Right cardiac atrium (tissue), 5 donors: ENCODE measurements at regions not wholly inside any gene's neighbourhood (a gene's known extent, or its start where the extent isn't known, plus 50 kb on each side); places are given as distances from the start of the nearest gene placed in this dataset.

Experiments used
- ATAC-seq, 2 donors: fragments of 200-7000 bp; cut with Tn5 transposase; one replicate each; pipeline versions ENCODE4 v1.8.0 to v1.9.1; 2020; ENCODE audit warnings: moderate library complexity in 2 of 2, mild to moderate bottlenecking in 1 of 2
- DNase-seq, 3 donors: peaks; one replicate each; pipeline ENCODE4 v3.0.0-alpha.2; 2020
- H3K27ac ChIP-seq: one replicate; pipeline ENCODE4 v1.5.1; 2013; ENCODE audit warnings: mild to moderate bottlenecking, low read length, control low read depth, moderate library complexity
- H3K27me3 ChIP-seq: one replicate; pipeline ENCODE4 v1.6.1; 2013; ENCODE audit not compliant: control insufficient read depth, insufficient read depth
- H3K4me1 ChIP-seq: one replicate; pipeline ENCODE4 v1.6.1; 2013; ENCODE audit warnings: low read length; ENCODE audit not compliant: control insufficient read depth, insufficient read depth
- H3K4me3 ChIP-seq: one replicate; pipeline ENCODE4 v1.5.1; 2013; ENCODE audit warnings: low read length, control low read depth
- H3K9me3 ChIP-seq: one replicate; pipeline ENCODE4 v1.6.1; 2013; ENCODE audit warnings: low read length; ENCODE audit not compliant: control insufficient read depth
- WGBS: extraction: QIAGEN DNeasy Blood & Tissue Kit; methylation state at CpG from one replicate; pipeline ENCODE4 v1.1.7; 2013; 5-methylcytosine and 5-hydroxymethylcytosine counted together
- intact Hi-C, 4 donors: fragments of 100-400 bp; cut with DNase I; formaldehyde crosslinking; loops; one replicate each; pipeline versions ENCODE4 v1.11.0 to v1.14.0; 2022 to 2023
- donor health status: healthy with polysubstance abuse.
- donor health status: DM: no; HTN: yes; CAD: no.
- donor health status: DM: no; HTN: no; CAD: no.
- donor health status: DM: no; HTN: yes; CAD: no; lungs with severe emphysema.
- donor health status: DM: yes; HTN: yes; CAD: no.

DNA sequence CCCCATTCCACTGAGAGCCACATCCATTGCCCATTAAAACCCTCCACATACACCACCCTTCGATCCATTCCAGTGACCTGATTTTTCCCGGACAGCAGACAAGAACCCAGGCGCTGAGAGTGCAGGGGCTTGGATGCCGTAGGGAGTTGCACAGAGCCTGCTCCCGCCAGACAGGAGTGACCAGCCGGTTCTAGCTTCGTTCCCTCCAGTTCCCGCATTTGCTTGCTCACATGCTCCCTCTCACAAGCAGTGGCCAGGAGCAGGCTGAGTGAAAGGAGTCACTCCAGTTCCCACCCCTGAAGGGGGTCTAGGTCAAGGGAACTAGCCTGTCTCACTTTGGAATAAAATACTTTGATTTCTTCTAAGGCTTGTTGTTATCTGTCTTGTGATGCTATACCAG lies 119.5 kb downstream of the SKIDA1 start:
- Histone ChIP-seq H3K4me1 (peaks cover 3% of the 10 kb centered on the region), H3K27ac (no peak overlapping the region), H3K27me3 (no peaks in the 10 kb centered on the region), H3K4me3 (no peak overlapping the region), H3K9me3 (no peaks in the 10 kb centered on the region)
- intact Hi-C loops, result no loop called here
- ATAC-seq, result no peak
- WGBS, result 84% methylated on average over 8 of the region's 8 CpGs
- DNase-seq, result no peak

DNA sequence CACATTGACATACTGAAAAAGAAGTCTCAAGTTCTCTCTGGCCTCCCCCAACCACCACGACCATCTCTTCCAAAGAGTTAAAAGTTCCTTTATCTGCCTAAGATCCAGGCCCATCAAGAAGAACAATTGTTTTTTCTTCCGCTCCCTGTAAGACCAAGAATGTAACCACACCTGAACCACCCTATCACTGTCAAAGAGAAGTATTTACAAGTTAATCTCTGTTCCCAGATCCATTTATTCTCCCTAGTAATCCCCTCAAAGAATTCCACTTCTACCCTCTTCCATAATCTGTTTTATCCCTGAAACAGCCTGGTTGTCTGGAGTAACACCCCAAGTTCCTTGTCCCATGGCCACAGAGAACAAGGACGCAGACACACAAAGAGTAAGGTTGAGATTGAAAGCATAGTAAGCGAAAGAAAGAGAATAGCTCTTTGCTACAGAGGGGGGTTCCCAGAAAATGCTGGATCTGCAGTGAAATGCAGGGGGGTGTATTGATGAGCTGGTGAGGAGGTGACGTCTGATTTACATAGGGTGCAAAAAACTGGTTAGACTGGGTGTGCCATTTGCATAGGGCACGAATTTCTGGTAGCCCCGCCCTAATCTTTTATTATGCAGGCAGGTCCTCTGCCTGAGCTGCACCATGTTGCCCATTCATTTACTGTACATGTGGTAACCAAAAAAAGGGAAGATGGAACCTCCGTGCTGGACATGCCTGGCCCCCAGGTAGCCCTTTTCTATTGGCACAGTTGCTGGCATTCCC lies 122.0 kb downstream of the SKIDA1 start:
- H3K9me3 ChIP-seq, result no peaks in the 10 kb centered on the region
- H3K4me3 ChIP-seq, result no peak overlapping the region
- no peaks in the 10 kb centered on the region for H3K27me3 ChIP-seq
- H3K27ac ChIP-seq, result no peak overlapping the region
- DNase-seq, result no peak
- no peak for ATAC-seq
- intact Hi-C loops, result no loop called here
- WGBS, result 92% methylated on average over 8 of the region's 8 CpGs
- peaks cover 5% of the 10 kb centered on the region for H3K4me1 ChIP-seq

DNA sequence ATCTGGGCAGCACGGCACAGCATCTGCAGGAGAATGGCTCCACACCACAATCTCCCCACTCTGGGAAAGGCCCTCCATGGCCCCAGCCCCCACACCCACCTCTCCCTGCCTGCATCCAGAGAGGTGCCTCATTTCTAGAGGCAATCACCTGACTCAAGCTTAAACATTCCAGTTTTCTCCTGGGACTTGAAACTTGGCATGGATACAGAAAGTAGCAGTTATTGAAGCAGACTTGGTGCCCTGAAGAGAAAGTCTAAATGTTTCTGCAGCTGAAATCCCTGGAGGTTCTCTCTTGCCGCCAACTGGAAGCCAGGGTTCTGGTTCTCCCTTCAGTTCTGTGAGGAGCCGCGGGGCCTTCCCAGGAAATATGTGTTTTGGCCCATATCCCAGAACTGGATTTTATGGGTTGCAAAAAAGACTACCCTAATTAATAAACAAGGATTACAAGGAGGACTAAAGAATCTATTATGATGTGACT lies 122.8 kb downstream of the SKIDA1 start:
- H3K4me1 ChIP-seq, result peaks cover 5% of the 10 kb centered on the region
- DNase-seq (no peak), ATAC-seq (no peak)
- H3K27ac ChIP-seq, result no peak overlapping the region
- 51% methylated on average over 4 of the region's 4 CpGs for whole genome bisulfite sequencing
- intact Hi-C loops, result no loop called here
- no peaks in the 10 kb centered on the region for H3K27me3 ChIP-seq
- no peaks in the 10 kb centered on the region for H3K9me3 ChIP-seq
- H3K4me3 ChIP-seq, result no peak overlapping the region

DNA sequence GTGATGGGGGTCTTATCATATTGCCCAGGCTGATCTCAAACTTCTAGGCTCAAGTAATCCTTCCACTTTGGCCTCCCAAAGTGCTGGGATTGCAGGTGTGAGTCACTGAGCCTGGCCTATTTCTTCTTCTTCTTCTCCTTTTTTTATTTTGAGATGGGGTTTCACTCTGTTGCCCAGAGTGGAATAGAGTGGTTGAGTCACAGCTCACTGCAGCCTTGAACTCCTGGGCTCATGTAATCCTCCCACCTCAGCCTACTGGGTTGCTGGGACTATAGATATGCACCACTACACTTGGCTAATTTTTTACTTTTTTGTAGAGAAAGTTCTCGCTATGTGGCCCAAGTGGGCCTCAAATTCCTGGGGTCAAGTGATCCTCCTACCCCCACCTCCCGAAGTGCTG lies 124.3 kb downstream of the SKIDA1 start:
- ATAC-seq (no peak), DNase-seq (no peak)
- Histone ChIP-seq H3K27me3 (no peaks in the 10 kb centered on the region), H3K4me3 (no peak overlapping the region), H3K9me3 (no peaks in the 10 kb centered on the region), H3K4me1 (peaks cover 5% of the 10 kb centered on the region), H3K27ac (no peak overlapping the region)
- intact Hi-C loops, result no loop called here
- 94% methylated on average over 2 of the region's 2 CpGs for WGBS

DNA sequence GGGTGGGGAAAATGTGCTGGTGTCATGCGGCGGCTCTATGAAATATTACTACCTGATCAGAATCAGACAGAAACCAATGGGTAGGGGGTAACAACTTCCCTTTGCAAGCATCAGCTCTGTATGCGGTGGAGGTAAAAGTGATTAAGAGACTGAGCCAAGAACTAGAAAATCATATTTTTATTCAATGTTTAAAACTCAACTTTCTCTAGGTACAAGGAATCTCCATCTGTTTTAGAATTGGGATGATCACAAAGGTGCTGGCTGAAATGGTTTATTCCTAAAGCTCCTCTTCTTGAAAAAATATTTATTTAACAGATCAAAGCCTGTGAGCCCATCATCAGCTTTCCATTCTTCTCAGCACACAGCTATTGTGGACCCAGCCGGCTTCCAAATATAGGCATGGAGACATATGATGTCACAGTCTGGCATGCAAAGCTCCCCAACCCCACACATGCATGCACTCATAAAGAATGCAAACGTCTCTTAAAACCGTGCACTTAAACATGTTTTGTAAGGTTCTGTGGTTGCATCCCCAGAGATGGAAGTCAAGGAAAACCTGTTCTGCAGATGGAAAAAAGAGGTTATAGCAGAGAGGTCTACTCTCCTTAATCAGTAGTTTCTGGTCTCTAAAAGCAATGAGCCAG lies 126.0 kb downstream of the SKIDA1 start:
- 32% methylated on average over 6 of the region's 6 CpGs for WGBS
- Histone ChIP-seq H3K27me3 (no peaks in the 10 kb centered on the region), H3K4me3 (no peak overlapping the region), H3K4me1 (peaks cover 5% of the 10 kb centered on the region), H3K27ac (no peak overlapping the region), H3K9me3 (no peaks in the 10 kb centered on the region)
- no peak for ATAC-seq
- intact Hi-C loops, result no loop called here
- no peak for DNase-seq

DNA sequence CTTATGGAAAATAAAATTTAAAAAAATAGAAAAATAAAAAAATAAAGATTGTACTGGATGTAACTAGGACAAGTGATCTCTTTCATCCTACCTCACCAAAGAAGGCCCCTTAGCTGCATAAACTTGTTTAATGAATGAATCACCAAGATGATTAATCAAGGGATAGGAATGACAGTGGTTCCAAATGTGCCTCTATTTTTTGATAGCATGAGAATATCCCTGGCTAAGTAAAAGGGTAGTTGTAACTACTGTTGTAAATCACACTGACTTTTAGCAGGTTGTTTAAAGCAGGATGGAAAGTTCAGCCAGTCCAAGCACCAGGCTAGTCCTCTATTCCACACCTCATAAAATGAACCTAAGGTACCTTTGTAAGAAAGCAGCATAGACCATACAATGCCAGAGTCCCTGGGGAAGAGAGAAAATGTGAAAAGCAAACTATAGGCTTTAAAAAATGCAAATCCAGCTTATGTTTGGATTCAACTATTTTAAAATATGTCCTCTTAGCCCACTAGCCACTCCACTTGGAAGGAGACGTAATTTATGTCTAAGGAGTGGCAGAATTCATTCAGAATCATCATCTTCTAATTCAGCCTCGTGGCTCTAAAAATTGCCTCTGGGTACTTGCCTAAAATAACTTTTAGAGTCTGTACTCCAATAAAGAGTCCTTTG lies 126.8 kb downstream of the SKIDA1 start:
- H3K4me3 ChIP-seq, result no peak overlapping the region
- intact Hi-C loops, result no loop called here
- H3K27ac ChIP-seq, result no peak overlapping the region
- peaks cover 5% of the 10 kb centered on the region for H3K4me1 ChIP-seq
- H3K9me3 ChIP-seq, result no peaks in the 10 kb centered on the region
- 30% methylated on average over 2 of the region's 2 CpGs for WGBS
- ATAC-seq (no peak), DNase-seq (no peak)
- H3K27me3 ChIP-seq, result no peaks in the 10 kb centered on the region

DNA sequence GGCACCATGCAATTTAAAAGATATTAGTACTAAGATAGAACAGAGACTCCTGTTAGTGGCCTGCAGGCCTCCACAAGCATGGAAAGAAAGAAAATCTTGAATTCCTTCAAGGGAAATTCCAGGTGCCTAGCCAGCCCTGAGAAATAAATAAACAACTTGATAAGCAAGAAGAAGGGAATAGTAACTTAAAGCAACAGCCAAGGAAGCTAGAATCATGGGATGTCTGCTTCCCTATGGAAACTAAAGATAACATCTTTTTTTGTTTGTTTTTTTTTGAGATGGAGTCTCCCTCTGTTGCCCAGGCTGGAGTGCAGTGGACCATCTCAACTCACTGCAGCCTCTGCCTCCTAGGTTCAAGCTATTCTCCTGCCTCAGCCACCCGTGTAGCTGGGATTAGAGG lies 128.6 kb downstream of the SKIDA1 start:
- ATAC-seq, result no peak
- 83% methylated on average over 1 of the region's 1 CpG for WGBS
- intact Hi-C loops, result no loop called here
- H3K27me3 ChIP-seq, result no peaks in the 10 kb centered on the region
- peaks cover 2% of the 10 kb centered on the region for H3K4me1 ChIP-seq
- no peaks in the 10 kb centered on the region for H3K9me3 ChIP-seq
- no peak overlapping the region for H3K27ac ChIP-seq
- H3K4me3 ChIP-seq, result no peak overlapping the region
- DNase-seq, result no peak

DNA sequence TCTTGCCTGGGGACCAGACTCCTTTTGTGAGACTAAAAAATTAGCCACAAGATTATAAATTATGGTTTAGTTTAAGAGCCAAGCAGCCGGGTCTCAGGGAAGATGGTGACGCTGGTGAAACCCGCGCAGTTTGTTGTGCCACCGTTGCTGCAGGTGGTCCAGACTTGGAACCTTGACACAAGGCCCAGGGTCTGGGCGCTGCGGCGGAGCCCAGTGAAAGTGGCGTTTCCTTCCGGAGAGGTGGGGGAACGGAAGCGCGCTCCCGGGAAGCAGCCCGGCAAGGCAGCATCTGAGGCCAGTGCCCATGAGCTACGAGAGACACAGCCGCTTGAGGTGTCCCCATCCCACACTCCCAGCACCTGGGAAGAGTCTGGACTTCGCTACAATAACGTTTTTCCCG lies 131.6 kb downstream of the SKIDA1 start:
- WGBS, result 92% methylated on average over 20 of the region's 20 CpGs

DNA sequence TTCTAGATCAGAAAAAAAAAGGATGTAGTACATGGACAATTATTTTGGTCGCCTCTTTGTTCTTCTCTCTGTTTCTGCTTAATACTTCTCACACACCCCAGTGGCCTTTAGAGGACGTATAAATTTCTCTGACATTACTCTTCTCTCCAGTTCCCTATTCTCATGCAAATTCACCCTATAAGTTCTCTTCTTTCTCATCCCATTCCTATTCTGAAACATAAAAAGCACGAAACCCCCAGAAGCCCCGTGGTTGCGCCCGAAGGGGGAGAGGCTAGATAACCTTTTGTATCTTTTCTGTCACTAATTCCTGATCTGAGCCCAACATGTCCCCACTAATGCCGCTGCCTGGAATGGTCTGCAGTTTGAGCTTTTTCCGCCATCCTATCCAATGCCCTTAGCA lies 136.9 kb downstream of the SKIDA1 start:
- ATAC-seq (no peak), DNase-seq (no peak)
- Histone ChIP-seq H3K27me3 (no peaks in the 10 kb centered on the region), H3K27ac (no peak overlapping the region), H3K4me1 (no peaks in the 10 kb centered on the region), H3K9me3 (no peaks in the 10 kb centered on the region), H3K4me3 (no peak overlapping the region)
- 75% methylated on average over 8 of the region's 8 CpGs for WGBS
- intact Hi-C loops, result no loop called here

More for the DNA sequence above, 131.6 kb downstream of the SKIDA1 start:
- Histone ChIP-seq H3K27ac (no peak overlapping the region), H3K9me3 (no peaks in the 10 kb centered on the region), H3K4me1 (no peaks in the 10 kb centered on the region), H3K4me3 (no peak overlapping the region), H3K27me3 (no peaks in the 10 kb centered on the region)
- DNase-seq (no peak), ATAC-seq (no peak)
- intact Hi-C loops, result no loop called here

DNA sequence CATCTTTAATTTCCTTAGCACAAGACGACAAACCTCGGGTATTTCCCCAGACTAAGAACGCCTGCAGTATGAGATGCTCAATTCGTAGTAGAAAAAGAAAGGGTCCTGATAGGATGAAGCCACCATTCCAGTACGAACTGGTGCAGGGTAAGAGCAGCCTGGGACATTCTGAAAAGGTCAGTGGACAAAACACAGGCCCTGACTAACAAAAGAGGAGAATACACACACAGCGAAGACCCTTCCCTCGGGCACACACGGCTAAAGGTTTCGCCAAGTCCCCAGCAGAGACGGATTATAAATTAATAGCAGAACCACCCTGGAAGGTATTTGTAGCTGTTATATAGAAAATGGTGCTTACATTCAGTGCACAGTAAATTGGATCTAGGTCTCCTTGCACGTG lies 137.6 kb downstream of the SKIDA1 start:
- ATAC-seq, result no peak
- no peaks in the 10 kb centered on the region for H3K4me1 ChIP-seq
- no peak overlapping the region for H3K27ac ChIP-seq
- H3K27me3 ChIP-seq, result no peaks in the 10 kb centered on the region
- DNase-seq, result no peak
- no peak overlapping the region for H3K4me3 ChIP-seq
- intact Hi-C loops, result no loop called here
- H3K9me3 ChIP-seq, result no peaks in the 10 kb centered on the region
- WGBS, result 89% methylated on average over 11 of the region's 11 CpGs

DNA sequence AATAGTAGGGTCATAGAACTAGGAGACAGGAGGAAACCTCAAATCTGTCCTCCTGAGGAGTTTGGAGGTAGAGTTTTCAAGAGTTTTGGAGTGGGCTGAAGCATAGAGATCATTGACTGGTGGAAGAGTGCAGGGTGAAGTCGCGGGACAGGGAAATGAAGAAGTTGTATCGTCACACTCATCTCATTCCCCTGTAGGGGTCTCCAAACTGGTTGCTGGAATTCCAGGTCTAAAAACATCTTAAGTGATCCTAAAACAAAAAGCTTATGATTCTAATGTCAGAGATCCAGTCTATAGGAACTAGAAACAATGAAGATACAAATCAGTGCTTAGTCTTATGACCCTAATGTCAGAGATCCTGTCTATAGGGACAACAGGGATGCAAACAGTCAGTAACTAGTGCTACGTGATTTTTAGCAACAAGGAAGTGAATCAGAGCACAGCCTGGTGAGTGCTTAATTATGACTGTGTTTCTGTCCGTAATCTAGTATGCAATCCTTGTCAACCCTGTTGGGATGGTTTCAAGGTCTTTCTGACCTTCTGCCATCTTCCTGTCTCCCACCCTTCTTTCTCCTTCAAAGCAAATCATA lies 139.4 kb downstream of the SKIDA1 start:
- intact Hi-C loops, result no loop called here
- Histone ChIP-seq H3K9me3 (no peaks in the 10 kb centered on the region), H3K4me1 (no peaks in the 10 kb centered on the region), H3K27me3 (no peaks in the 10 kb centered on the region), H3K27ac (no peak overlapping the region), H3K4me3 (no peak overlapping the region)
- 82% methylated on average over 5 of the region's 5 CpGs for WGBS
- ATAC-seq, result no peak
- DNase-seq, result no peak
